ENCODE measurements at regions not wholly inside any gene's neighbourhood (a gene's known extent, or its start where the extent isn't known, plus 50 kb on each side); places are given as distances from the start of the nearest gene placed in this dataset.

DNA sequence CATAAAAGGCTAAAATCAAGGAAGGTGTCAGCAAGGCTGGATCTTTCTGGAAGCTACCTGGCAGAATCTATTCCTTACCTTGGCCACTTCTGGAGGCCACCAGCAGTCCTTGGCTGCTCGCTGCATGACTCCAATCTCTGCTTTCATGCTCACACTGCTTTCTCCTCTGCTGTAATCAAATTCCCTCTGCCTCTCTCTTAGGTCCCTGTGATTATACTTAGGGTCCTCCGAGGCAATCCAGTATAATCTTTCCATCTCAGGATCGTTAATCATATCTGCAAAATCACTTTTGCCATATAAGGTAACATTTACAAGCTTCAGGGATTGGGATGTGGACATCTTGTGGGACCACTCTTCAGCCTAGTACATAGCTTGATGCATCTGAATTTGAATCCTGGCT, 110.7 kb upstream of the IVNS1ABP start:
- no peak overlapping the region for H2AFZ ChIP-seq (ENCODE audit: low read depth, low read length)
- no peaks in the 10 kb centered on the region for H3K36me3 ChIP-seq (ENCODE audit: control insufficient read depth in 2 of 2, extremely low read depth in 1 of 2, insufficient read depth in 2 of 2, low read length in 2 of 2)
- ChIA-PET POLR2A (no interaction called here), CTCF (interaction anchor here (1.1 to 2.8 kb wide), 4 partner anchors 12 to 242 kb away, joined by 3 to 13 read pairs (median 6); partner anchors contain the start of gene IVNS1ABP)
- no peaks in the 10 kb centered on the region for H3K9me3 ChIP-seq (replicated peaks; ENCODE audit: control insufficient read depth, insufficient read depth, low read length)
- TF ChIP-seq GATA2 (IDR thresholded peaks at IDR 0.05; ENCODE audit: insufficient read depth, insufficient read length, low read depth, low read length) (no peak), EZH2 (IDR thresholded peaks at IDR 0.05; ENCODE audit: borderline replicate concordance, low read depth, low read length, severe bottlenecking) (no peak), POLR2A (IDR thresholded peaks at IDR 0.05; ENCODE audit: low read depth, low read length) (no peak), MYC (IDR thresholded peaks at IDR 0.05; ENCODE audit: low read depth, low read length) (no peak), FOS (IDR thresholded peaks at IDR 0.05; ENCODE audit: borderline replicate concordance, insufficient read depth, low read length) (no peak), JUN (IDR thresholded peaks at IDR 0.05; ENCODE audit: borderline replicate concordance, insufficient read depth, insufficient read length, low read depth) (no peak), POLR2AphosphoS5 (IDR thresholded peaks at IDR 0.05; ENCODE audit: insufficient read depth, low read depth, low read length) (no peak), MAX (IDR thresholded peaks at IDR 0.05; ENCODE audit: insufficient read depth, insufficient read length) (no peak)
- TF ChIP-seq, protein P1, sequence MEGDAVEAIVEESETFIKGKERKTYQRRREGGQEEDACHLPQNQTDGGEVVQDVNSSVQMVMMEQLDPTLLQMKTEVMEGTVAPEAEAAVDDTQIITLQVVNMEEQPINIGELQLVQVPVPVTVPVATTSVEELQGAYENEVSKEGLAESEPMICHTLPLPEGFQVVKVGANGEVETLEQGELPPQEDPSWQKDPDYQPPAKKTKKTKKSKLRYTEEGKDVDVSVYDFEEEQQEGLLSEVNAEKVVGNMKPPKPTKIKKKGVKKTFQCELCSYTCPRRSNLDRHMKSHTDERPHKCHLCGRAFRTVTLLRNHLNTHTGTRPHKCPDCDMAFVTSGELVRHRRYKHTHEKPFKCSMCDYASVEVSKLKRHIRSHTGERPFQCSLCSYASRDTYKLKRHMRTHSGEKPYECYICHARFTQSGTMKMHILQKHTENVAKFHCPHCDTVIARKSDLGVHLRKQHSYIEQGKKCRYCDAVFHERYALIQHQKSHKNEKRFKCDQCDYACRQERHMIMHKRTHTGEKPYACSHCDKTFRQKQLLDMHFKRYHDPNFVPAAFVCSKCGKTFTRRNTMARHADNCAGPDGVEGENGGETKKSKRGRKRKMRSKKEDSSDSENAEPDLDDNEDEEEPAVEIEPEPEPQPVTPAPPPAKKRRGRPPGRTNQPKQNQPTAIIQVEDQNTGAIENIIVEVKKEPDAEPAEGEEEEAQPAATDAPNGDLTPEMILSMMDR (IDR thresholded peaks at IDR 0.05; ENCODE audit: extremely low read depth in 1 of 2, insufficient read depth in 1 of 2, low read depth in 1 of 2, low read length in 2 of 2) = no peak
- DNase-seq (ENCODE audit: low read depth, low spot score) (no peak), FAIRE-seq (no peak)
- H3K9me1 ChIP-seq (replicated peaks; ENCODE audit: control insufficient read depth, extremely low read depth, insufficient read depth, low read length) = no peaks in the 10 kb centered on the region
- no peak overlapping the region for H3K4me3 ChIP-seq (replicated peaks in 1 of 3; ENCODE audit: insufficient read depth in 1 of 3, low read depth in 1 of 3, low read length in 3 of 3)
- intact Hi-C loops (cut with micrococcal nuclease) = loop anchor here (2.0 to 5.0 kb wide), 3 partner anchors 140 to 219 kb away; no protein-coding TSS in a partner anchor
- peak overlapping the region; percentile 5 for H3K9ac ChIP-seq (replicated peaks; ENCODE audit: extremely low read depth, insufficient read depth, low read length)
- BruUV-seq (replicated peaks) = no TSS peak
- peak overlapping the region; percentile 78 for H3K4me2 ChIP-seq (ENCODE audit: insufficient read depth, low read length)
- no peaks in the 10 kb centered on the region for H3K27me3 ChIP-seq (ENCODE audit: control insufficient read depth in 2 of 2, insufficient read depth in 2 of 2, low read length in 2 of 2)
- H3K79me2 ChIP-seq (ENCODE audit: control insufficient read depth, insufficient read depth, low read length) = no peaks in the 10 kb centered on the region
- peak overlapping the region; percentile 87 for H3K27ac ChIP-seq (ENCODE audit: insufficient read depth, low read depth, low read length)
- H4K20me1 ChIP-seq (replicated peaks; ENCODE audit: control insufficient read depth, extremely low read depth, insufficient read depth, low read length) = no peaks in the 10 kb centered on the region
- H3K4me1 ChIP-seq (ENCODE audit: control insufficient read depth, extremely low read depth, insufficient read depth, low read length) = peaks cover 18% of the 10 kb centered on the region
- dilution Hi-C loops (cut with MboI; ENCODE audit: extremely low pct_ligation_motif_present, low sequenced_read_pairs) = no loop called here

Measured in endothelial cell of umbilical vein (primary cell).